Gastroesophageal sphincter (tissue), 3 donors: ENCODE measurements at regions not wholly inside any gene's neighbourhood (a gene's known extent, or its start where the extent isn't known, plus 50 kb on each side); places are given as distances from the start of the nearest gene placed in this dataset.

Source experiments
- EP300 ChIP-seq: sonication (generic); formaldehyde crosslinking; IDR thresholded peaks from one replicate; pipeline ENCODE4 v1.6.1; 2017; ENCODE audit warnings: antibody characterized with exemption, mild to moderate bottlenecking
- POLR2A ChIP-seq, 2 donors: fragments of 450-650 bp; IDR thresholded peaks; one replicate each; pipeline ENCODE4 v1.6.1; 2017; ENCODE audit warnings: antibody characterized with exemption in 2 of 2, mild to moderate bottlenecking in 2 of 2, moderate library complexity in 1 of 2
- TF ChIP-seq, protein P1 (sequence below), 4 experiments: fragments of 200-600 bp in 2 of 4; fragments of 450-650 bp in 2 of 4; sonication (generic) in 1 of 4; IDR thresholded peaks; one replicate each; pipeline ENCODE4 v1.5.1; 2017 to 2019; ENCODE audit warnings: antibody characterized with exemption in 4 of 4, mild to moderate bottlenecking in 2 of 4, moderate library complexity in 2 of 4

- TF ChIP-seq, protein P1, sequence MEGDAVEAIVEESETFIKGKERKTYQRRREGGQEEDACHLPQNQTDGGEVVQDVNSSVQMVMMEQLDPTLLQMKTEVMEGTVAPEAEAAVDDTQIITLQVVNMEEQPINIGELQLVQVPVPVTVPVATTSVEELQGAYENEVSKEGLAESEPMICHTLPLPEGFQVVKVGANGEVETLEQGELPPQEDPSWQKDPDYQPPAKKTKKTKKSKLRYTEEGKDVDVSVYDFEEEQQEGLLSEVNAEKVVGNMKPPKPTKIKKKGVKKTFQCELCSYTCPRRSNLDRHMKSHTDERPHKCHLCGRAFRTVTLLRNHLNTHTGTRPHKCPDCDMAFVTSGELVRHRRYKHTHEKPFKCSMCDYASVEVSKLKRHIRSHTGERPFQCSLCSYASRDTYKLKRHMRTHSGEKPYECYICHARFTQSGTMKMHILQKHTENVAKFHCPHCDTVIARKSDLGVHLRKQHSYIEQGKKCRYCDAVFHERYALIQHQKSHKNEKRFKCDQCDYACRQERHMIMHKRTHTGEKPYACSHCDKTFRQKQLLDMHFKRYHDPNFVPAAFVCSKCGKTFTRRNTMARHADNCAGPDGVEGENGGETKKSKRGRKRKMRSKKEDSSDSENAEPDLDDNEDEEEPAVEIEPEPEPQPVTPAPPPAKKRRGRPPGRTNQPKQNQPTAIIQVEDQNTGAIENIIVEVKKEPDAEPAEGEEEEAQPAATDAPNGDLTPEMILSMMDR (IDR thresholded peaks at IDR 0.05): no peak
- TF ChIP-seq EP300 (no peak), POLR2A (IDR thresholded peaks at IDR 0.05) (no peak)
These were observed 981.8 kb downstream of the ROBO2 start for GRCh38 chr3:78021710-78022109.
